ENCODE measurements at regions not wholly inside any gene's neighbourhood (a gene's known extent, or its start where the extent isn't known, plus 50 kb on each side); places are given as distances from the start of the nearest gene placed in this dataset.

DNA sequence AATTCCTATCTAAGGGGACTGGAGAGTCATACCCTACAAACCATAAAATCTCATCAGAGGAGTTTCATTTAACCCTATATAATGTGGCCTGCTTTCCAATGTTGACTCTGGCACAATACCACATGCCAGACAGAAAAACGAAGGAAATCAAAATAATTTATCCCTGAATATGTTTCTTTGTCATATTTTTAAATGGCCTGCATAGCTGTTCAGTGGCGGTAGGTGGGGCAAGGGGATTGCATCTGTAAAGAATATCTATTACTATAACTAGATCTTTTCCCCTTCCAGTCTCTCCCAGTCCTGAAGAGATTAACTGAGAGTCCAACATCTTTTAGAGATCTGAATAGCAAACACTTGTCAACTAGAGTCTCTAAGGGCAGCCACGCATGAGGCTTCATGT, 278.1 kb upstream of the CTNNB1 start:
- DNase-seq (ENCODE audit: low spot score): no peak
- Histone ChIP-seq H3K36me3 (no peaks in the 10 kb centered on the region), H3K9me3 (no peaks in the 10 kb centered on the region), H3K4me1 (no peaks in the 10 kb centered on the region), H3K27me3 (no peaks in the 10 kb centered on the region), H3K4me3 (no peak overlapping the region), H3K27ac (no peak overlapping the region)
- TF ChIP-seq, protein P1, sequence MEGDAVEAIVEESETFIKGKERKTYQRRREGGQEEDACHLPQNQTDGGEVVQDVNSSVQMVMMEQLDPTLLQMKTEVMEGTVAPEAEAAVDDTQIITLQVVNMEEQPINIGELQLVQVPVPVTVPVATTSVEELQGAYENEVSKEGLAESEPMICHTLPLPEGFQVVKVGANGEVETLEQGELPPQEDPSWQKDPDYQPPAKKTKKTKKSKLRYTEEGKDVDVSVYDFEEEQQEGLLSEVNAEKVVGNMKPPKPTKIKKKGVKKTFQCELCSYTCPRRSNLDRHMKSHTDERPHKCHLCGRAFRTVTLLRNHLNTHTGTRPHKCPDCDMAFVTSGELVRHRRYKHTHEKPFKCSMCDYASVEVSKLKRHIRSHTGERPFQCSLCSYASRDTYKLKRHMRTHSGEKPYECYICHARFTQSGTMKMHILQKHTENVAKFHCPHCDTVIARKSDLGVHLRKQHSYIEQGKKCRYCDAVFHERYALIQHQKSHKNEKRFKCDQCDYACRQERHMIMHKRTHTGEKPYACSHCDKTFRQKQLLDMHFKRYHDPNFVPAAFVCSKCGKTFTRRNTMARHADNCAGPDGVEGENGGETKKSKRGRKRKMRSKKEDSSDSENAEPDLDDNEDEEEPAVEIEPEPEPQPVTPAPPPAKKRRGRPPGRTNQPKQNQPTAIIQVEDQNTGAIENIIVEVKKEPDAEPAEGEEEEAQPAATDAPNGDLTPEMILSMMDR (IDR thresholded peaks at IDR 0.05): no peak

DNA sequence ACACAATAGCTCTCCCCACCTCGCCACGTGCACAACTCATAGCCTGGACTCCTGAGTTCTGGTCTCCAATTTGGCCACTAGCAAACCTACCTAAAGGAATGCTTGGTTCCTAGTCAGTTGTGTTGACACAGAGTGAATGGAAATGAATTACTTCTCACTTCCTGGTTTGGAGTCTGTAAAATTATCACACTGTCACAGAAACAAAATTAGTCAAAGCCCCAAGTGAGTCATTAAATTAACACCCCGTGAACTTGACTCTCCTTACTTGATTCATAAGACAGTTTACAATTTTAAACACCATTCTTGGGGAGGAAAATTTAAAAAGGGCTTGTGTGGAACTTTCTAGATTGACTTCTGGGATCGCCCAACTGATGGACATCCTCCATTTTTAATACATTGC, 276.2 kb upstream of the CTNNB1 start:
- Histone ChIP-seq H3K27ac (no peak overlapping the region), H3K36me3 (no peaks in the 10 kb centered on the region), H3K9me3 (no peaks in the 10 kb centered on the region), H3K4me1 (no peaks in the 10 kb centered on the region), H3K4me3 (no peak overlapping the region), H3K27me3 (no peaks in the 10 kb centered on the region)
- TF ChIP-seq, protein P1 (IDR thresholded peaks at IDR 0.05): no peak
- DNase-seq (ENCODE audit: low spot score): no peak

DNA sequence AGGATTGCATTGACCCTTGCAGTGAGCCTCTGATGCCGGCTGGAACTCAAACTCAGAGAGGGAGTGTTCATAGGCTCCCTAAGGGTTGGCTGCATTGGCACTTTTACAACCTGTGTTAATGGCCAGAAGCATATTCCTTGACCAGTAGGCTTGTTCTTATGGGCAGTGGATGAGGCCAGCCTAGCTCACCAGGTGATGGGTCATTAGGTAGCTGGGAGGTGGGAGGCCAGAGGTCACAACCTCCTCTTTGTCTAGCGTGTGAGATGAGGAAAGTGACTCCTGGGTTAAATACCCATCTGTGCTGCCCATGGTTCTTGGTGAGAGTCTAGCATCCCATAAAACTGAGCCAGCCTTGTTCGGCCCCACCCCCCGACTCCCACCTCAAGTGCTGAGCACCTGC, 275.7 kb upstream of the CTNNB1 start:
- TF ChIP-seq, protein P1 (IDR thresholded peaks at IDR 0.05): no peak
- Histone ChIP-seq H3K4me1 (no peaks in the 10 kb centered on the region), H3K36me3 (no peaks in the 10 kb centered on the region), H3K27ac (no peak overlapping the region), H3K27me3 (no peaks in the 10 kb centered on the region), H3K9me3 (no peaks in the 10 kb centered on the region), H3K4me3 (no peak overlapping the region)
- no peak for DNase-seq (ENCODE audit: low spot score)

DNA sequence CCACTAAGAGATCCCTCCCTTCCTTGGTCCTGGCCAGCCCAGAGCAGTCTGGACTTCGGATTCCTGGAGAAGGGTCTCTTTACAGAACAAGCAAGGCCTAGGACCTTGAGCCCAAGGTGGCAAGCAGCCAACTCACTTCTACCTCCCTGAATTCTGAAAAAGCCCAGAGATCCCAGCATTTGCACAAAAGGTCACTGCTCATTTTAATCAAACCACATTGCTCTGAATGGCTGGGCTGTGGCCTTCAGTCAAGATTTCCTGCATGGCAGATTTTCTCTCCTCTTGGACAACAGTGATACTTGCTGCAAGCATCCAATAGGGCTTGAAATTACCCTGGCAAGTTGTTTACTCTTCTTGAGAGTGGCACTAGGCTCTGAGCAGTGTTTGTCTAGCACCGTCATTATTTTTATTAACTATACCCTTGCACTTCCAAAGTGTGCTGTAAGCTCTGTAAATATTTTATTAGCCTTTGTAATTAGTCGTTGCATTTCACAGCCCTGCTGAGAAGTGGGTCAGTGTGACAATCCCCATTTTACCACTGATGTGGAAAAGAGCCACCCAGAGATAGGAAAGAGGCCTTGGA, 274.7 kb upstream of the CTNNB1 start:
- no peaks in the 10 kb centered on the region for H3K27me3 ChIP-seq
- H3K9me3 ChIP-seq: no peaks in the 10 kb centered on the region
- H3K4me3 ChIP-seq: no peak overlapping the region
- DNase-seq (ENCODE audit: low spot score): no peak
- no peaks in the 10 kb centered on the region for H3K4me1 ChIP-seq
- H3K27ac ChIP-seq: no peak overlapping the region
- TF ChIP-seq, protein P1 (IDR thresholded peaks at IDR 0.05): no peak
- H3K36me3 ChIP-seq: no peaks in the 10 kb centered on the region

DNA sequence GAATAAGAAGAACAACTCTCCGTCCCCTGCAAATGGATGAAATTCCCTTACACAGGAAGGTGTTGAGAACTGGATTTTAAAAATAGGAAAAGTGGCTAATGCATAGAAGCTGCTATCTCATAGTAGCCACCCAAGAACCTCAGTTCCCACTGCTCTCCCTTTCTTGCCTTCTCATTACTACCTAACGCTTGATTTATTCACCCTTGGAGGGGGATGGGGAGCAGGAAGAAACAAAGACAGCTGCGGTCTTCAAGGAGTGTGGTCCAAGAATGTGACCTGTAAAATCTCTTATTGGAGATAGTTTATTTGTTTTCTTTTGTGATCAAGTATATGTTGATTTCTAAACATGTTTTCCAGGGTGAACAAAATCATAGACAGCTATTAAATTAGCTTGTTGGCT, 274.1 kb upstream of the CTNNB1 start:
- H3K9me3 ChIP-seq: no peaks in the 10 kb centered on the region
- TF ChIP-seq, protein P1 (IDR thresholded peaks at IDR 0.05): no peak
- H3K4me1 ChIP-seq: no peaks in the 10 kb centered on the region
- no peak for DNase-seq (ENCODE audit: low spot score)
- no peak overlapping the region for H3K27ac ChIP-seq
- H3K27me3 ChIP-seq: no peaks in the 10 kb centered on the region
- no peak overlapping the region for H3K4me3 ChIP-seq
- no peaks in the 10 kb centered on the region for H3K36me3 ChIP-seq

DNA sequence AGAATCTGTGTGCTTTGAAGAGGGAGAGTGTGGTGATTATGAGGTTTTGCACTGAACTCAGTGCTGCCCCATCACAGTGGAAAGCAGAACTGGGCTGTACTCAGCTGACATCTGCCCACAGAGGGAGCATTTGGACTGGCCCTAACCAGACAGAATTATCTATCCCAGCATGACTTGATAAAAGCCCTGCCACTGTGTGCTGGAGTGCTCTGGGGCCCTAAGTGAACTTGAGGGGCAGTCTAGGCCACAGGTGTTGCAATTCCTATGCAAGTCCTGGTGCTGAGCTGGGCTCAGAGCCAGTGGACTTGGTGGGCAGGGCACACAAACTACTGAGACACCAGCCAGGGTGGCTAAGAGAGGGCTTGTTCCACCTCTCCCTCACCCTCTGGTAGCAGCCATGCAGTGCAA, 269.2 kb upstream of the CTNNB1 start:
- Histone ChIP-seq H3K27ac (no peak overlapping the region), H3K4me3 (no peak overlapping the region), H3K27me3 (no peaks in the 10 kb centered on the region), H3K4me1 (no peaks in the 10 kb centered on the region), H3K9me3 (peaks cover 0 to 23% of the 10 kb centered on the region in 2 donors), H3K36me3 (no peaks in the 10 kb centered on the region)
- no peak for DNase-seq (ENCODE audit: low spot score)
- TF ChIP-seq, protein P1 (IDR thresholded peaks at IDR 0.05): peak in 1 of 2 donors; percentile 20

Data from right atrium auricular region (tissue), 2 donors.